Cerebellar cortex (tissue), 1 donor: ENCODE measurements at regions not wholly inside any gene's neighbourhood (a gene's known extent, or its start where the extent isn't known, plus 50 kb on each side); places are given as distances from the start of the nearest gene placed in this dataset.

Source experiments
- DNase-seq: peaks from one replicate; pipeline ENCODE4 v3.0.0-alpha.2; 2015; ENCODE audit warnings: low spot score

GRCh38 chr4:123323998-123324397 lies 72.6 kb upstream of the SPRY1 start:
- DNase-seq, result no peak

DNA sequence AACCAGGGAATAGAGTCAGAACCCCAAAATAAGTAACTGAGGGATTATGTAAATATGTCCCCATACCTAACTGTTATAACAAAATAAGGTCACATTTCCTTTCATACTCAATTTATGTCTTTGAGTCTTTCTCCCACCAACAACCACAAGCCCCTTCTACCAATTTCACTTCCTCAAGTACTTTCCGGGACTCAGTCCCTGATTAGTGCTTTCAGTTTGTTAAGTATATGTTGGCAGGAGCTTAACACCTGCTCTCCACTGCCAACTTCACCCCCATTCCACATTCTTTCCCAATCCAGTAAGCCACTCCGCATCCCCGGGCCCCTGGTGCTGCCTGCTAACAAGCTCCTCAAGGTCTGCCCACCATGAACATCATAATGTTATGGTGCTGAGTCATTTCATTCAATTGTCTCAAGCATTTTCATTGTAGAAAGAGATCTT lies 71.3 kb upstream of the SPRY1 start:
- no peak for DNase-seq

DNA sequence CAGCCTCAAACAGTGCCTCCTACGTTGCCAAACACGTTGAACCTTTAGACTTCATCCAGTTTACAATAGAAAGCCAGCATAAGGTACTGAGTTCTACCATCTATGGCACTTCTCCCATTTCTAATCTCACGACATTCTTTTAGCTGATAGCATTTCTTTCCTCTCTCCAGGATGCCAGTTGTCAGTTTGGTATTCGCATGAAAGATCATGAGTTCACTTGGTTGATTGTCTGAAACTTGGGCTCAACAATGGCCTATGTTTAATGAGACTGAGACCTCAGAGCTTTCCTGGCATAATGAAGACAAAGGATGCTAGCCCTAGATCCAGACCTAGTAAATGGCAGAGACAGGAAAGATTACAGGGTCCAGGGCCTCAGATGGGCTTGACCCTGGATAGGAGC lies 69.2 kb upstream of the SPRY1 start:
- DNase-seq, result no peak

DNA sequence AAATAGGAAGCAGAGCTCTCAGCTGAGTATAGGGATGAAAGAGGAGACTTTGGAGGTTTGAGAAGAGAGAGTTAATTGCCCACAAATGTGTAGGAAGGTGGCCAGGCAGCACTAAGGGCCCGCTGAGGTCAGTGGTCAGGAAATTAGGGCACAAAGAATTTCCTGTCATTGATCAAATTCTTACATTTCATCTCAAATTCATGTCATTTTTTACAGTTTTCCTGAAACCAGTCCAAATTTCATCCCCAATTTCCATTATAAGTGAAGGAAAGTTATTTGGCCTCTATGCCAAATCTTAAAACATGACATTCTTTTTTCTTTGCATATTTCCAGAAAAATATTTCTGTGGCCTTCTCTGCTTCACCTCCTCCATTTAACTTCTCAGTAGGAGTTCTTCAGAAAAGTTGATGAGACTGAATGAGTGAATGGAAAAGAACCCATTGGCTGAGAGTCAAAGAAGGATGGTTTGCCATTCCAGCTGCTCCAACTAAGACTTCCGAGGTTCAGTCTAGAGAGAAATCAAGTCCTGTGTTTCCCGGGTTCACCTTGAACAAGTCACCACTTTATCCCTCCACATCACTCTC lies 68.7 kb upstream of the SPRY1 start:
- DNase-seq, result no peak

DNA sequence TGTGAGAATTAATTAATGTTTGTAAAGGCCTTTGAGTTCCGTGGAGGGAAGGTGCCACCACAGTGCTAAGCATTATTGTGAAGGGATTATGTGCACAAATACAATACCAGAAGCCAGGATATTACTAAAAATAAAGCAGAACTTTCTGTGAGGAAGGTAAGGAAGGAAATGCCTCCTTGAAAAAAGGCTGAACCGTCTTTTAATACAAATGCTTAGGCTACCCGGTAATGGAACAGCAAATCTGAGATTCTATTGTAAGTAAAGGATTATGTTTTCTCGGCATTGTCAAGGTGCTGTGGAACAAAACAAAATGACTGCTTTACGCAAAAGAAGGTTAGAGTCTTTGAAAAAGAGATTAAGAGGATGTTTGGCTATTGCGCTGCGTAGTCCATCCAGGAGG lies 57.9 kb upstream of the SPRY1 start:
- DNase-seq, result no peak

- no peak for DNase-seq
These were observed 56.9 kb upstream of the SPRY1 start for GRCh38 chr4:123339507-123340380.

- no peak for DNase-seq
These were observed 56.3 kb upstream of the SPRY1 start for GRCh38 chr4:123340381-123340701.

DNA sequence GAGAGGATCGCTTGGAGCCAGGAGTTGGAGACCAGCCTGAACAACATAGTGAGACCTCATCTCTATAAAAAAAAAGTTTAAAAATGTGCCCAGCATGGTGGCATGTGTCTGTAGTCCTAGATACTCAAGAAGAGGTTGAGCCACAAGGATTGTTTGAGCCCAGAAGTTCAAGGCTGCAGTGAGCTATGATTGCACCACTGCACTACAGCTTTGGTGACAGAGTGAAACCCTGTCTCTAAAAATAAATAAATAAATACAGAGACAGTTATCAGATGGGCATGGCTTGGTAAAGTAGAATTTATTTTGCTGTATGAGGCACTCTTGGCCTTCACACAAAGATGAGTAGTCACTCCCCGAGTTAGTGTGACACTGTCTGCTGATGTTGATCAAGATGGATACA lies 54.1 kb upstream of the SPRY1 start:
- no peak for DNase-seq

DNA sequence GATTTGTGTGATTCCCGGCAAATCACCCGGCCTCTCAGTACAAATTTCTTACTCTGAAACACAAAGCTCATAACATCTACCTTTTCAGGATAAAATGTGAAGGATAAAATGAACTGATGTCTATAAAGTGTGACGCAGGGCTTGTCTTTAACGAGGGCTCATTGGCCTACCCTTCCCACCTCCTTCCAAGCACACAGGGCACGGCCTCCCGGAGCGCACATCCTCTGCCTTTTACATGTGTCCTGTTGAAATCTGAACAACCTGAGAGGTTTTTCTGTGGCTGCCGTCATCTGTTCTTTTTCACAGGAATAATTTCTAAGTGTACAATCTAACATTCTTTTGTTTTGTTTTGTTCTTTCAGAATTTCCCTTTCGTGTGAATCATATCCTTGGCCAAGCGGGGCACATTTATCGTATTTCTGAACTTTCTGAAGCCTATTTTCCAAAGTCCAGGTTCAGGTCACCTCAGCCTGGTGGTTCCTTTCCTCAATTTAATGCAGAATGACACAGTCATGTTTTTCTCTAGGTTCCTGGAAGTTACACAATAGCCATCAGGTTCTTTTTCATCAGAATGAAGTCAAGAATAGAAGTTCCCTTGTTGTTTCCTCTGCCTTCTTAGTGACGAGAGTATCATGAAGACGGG lies 53.1 kb upstream of the SPRY1 start:
- no peak for DNase-seq

DNA sequence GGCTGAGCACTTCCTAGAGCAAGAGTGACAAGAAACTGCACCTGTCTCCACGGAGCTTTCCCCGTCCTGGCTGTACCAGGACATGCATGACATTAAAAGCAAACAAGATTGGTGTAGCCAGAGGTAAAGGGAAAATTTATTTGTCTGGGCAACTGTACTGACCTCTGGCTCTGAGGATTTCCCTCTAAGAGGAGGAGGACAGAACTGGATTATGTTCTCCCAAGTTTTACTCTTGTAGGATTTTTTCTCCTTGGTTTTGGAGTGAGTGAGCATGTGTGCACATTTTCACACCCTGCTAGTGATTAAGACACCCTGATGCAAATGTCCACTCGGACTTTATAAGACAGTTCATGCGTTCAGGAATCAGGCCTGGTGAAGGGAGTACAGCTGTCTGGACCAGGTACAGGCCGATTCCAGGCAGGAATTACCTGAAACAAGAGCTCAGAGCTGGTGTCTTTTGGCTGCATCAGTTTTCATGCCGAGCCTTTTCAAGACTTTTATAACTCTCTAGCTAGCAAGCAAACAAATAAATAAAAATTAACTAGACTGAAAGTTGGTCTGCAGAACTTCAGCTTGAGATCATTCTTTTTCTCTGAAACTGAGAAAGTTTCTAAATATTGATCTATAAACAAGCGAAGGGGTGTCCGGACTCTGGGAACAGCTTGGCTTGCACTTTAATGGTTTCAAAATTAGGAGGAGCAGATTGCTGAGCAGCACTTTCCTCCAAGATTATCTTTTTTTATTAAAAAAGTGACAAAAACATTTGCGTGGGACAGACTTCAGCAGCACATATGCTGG lies 51.3 kb upstream of the SPRY1 start:
- DNase-seq, result no peak

DNA sequence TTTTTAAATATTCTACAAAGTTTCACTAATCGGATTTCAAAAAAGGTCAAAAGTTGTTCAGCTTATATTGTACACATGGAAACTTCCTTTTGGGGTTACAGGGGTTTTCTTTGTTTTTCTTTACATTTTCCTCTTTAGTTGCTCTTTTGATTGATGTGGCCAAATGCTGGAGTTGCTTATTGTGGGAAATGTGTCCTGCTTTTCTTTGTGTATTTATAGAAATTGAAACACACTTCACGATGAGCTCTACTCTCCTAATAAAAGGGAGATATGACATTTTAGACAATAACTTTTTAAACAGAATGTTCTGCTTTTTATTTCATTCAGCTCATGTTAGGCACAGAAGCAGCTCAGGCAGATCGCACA lies 50.7 kb upstream of the SPRY1 start:
- no peak for DNase-seq

DNA sequence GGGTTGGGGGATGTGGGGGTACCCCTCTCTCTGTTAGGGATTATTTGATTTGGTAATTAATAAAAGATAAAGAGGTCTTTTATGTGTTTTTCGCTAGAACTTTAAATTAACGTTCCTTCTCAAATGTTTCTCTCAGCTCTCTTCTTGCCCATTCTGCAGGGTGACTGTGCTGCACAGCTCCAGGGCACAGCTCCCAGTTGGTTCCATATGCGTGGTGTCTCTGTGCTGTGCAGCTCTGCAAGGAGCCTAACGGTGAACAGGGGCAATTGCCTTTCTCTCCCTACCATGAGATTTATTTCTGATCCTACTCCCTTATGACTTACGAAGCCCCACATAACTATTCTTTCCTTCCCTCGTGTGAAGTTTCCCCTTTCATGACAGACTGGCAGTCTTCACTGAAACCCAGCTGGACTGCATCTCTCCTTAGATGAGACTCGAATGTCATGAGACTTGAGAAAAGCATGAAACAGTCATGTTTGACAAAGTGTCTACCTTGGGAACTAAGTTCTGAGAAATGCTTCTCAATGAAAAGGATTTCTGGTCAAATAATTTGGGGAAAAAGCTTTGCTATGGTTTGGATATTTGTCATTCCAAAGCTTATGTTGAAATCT lies 50.2 kb upstream of the SPRY1 start:
- DNase-seq, result no peak
